Keratinocyte (primary cell): ENCODE measurements at regions not wholly inside any gene's neighbourhood (a gene's known extent, or its start where the extent isn't known, plus 50 kb on each side); places are given as distances from the start of the nearest gene placed in this dataset.

Source experiments
- DNase-seq: peaks from one replicate; pipeline ENCODE4 v3.0.0-alpha.2; 2011; ENCODE audit warnings: low read depth, missing footprints, low spot score
- FAIRE-seq: peaks from 2 replicates; lab custom pipeline; 2011; peaks lifted over from hg19 to GRCh38; lab: Jason Lieb, UNC
- H2AFZ ChIP-seq: 2 replicates; pipeline ENCODE4 v1.6.0; 2012; ENCODE audit warnings: low read length, control low read depth, inconsistent platforms; ENCODE audit not compliant: control insufficient read depth
- H3K27ac ChIP-seq: 2 replicates; pipeline ENCODE4 v1.5.1; 2011; ENCODE audit warnings: low read length; ENCODE audit not compliant: control insufficient read depth, insufficient read depth
- H3K27me3 ChIP-seq: 3 replicates; pipeline ENCODE4 v1.6.0; 2011; ENCODE audit warnings: low read length; ENCODE audit not compliant: control insufficient read depth, insufficient read depth; ENCODE audit errors: extremely low read depth
- H3K36me3 ChIP-seq, 2 experiments: 2 replicates in 1 of 2; 3 replicates in 1 of 2; pipeline ENCODE4 v1.5.1; 2011; ENCODE audit warnings: low read length in 2 of 2, mild to moderate bottlenecking in 1 of 2; ENCODE audit not compliant: control insufficient read depth in 2 of 2, insufficient read depth in 2 of 2; ENCODE audit errors: extremely low read depth in 1 of 2
- H3K4me1 ChIP-seq: 3 replicates; pipeline ENCODE4 v1.5.1; 2011; ENCODE audit warnings: low read length; ENCODE audit not compliant: control insufficient read depth, insufficient read depth; ENCODE audit errors: extremely low read depth
- H3K4me2 ChIP-seq: 3 replicates; pipeline ENCODE4 v1.6.0; 2011; ENCODE audit warnings: low read depth, low read length; ENCODE audit not compliant: control insufficient read depth, insufficient read depth; ENCODE audit errors: extremely low read depth
- H3K4me3 ChIP-seq, 3 experiments: fragments of 200-600 bp in 1 of 3; sonication (generic) in 1 of 3; 2 replicates in 2 of 3; 3 replicates in 1 of 3; pipeline ENCODE4 v1.5.1; 2011 to 2016; ENCODE audit warnings: low read length in 3 of 3, mild to moderate bottlenecking in 3 of 3, control low read depth in 2 of 3, inconsistent platforms in 1 of 3, low read depth in 1 of 3, mixed read lengths in 1 of 3, mixed run types in 1 of 3, moderate library complexity in 1 of 3; ENCODE audit not compliant: control insufficient read depth in 2 of 3, insufficient read depth in 2 of 3; ENCODE audit errors: extremely low read depth in 1 of 3
- H3K79me2 ChIP-seq: 2 replicates; pipeline ENCODE4 v1.6.0; 2012; ENCODE audit warnings: low read length; ENCODE audit not compliant: control insufficient read depth, insufficient read depth
- H3K9ac ChIP-seq: 3 replicates; pipeline ENCODE4 v1.6.0; 2011; ENCODE audit warnings: low read length; ENCODE audit not compliant: control insufficient read depth, insufficient read depth; ENCODE audit errors: extremely low read depth
- H3K9me1 ChIP-seq: 3 replicates; pipeline ENCODE4 v1.6.0; 2011; ENCODE audit warnings: low read length; ENCODE audit not compliant: control insufficient read depth, insufficient read depth; ENCODE audit errors: extremely low read depth
- H3K9me3 ChIP-seq: 2 replicates; pipeline ENCODE4 v1.5.1; 2012; ENCODE audit warnings: low read depth, low read length; ENCODE audit not compliant: control insufficient read depth
- H4K20me1 ChIP-seq: 3 replicates; pipeline ENCODE4 v1.6.0; 2011; ENCODE audit warnings: low read length; ENCODE audit not compliant: control insufficient read depth, insufficient read depth; ENCODE audit errors: extremely low read depth
- CTCF ChIP-seq, 3 experiments: IDR thresholded peaks in 1 of 3; conservative IDR thresholded peaks in 1 of 3; optimal IDR thresholded peaks in 1 of 3; 2 replicates in 2 of 3; 3 replicates in 1 of 3; pipeline versions ENCODE3 to v1.5.1; 2011; ENCODE audit warnings: low read length in 3 of 3, mild to moderate bottlenecking in 3 of 3, moderate library complexity in 2 of 3, control low read depth in 1 of 3, inconsistent platforms in 1 of 3; ENCODE audit not compliant: insufficient read depth in 2 of 3; ENCODE audit errors: extremely low read depth in 1 of 3
- EZH2 ChIP-seq: IDR thresholded peaks from one replicate; pipeline ENCODE4 v1.6.1; 2012; ENCODE audit warnings: inconsistent platforms, mild to moderate bottlenecking, low read length, moderate library complexity
- dilution Hi-C: fragments of 300-500 bp; cut with MboI; formaldehyde crosslinking; loops from one replicate; pipeline ENCODE4 v1.7.0; 2020; ENCODE audit warnings: low sequenced_read_pairs; ENCODE audit not compliant: extremely low pct_ligation_motif_present

GRCh38 chr18:59810735-59811520 is 88.9 kb upstream of the PMAIP1 start:
- H3K9me3 ChIP-seq, result no peaks in the 10 kb centered on the region
- TF ChIP-seq EZH2 (no peak), CTCF (optimal IDR thresholded peaks at IDR 0.05 in 1 of 3, IDR thresholded peaks at IDR 0.05 in 1 of 3, conservative IDR thresholded peaks at IDR 0.05 in 1 of 3; ENCODE audit: extremely low read depth in 1 of 3, insufficient read depth in 2 of 3, low read length in 3 of 3) (no peak)
- no peak for DNase-seq
- H3K9me1 ChIP-seq, result no peaks in the 10 kb centered on the region
- no peaks in the 10 kb centered on the region for H3K4me1 ChIP-seq
- FAIRE-seq, result no peak
- H3K9ac ChIP-seq, result no peak overlapping the region
- H4K20me1 ChIP-seq, result no peaks in the 10 kb centered on the region
- H3K4me2 ChIP-seq, result no peak overlapping the region
- no peak overlapping the region for H3K27ac ChIP-seq
- no peak overlapping the region for H3K4me3 ChIP-seq
- H3K79me2 ChIP-seq, result no peaks in the 10 kb centered on the region
- dilution Hi-C loops, result no loop called here
- no peaks in the 10 kb centered on the region for H3K27me3 ChIP-seq
- no peak overlapping the region for H2AFZ ChIP-seq
- H3K36me3 ChIP-seq, result no peaks in the 10 kb centered on the region

GRCh38 chr18:59810183-59810582 is 89.6 kb upstream of the PMAIP1 start:
- peak; percentile 17 for FAIRE-seq

More at GRCh38 chr18:59810183-59810582, 89.6 kb upstream of the PMAIP1 start:
- no peak for DNase-seq
- Histone ChIP-seq H3K9ac (no peak overlapping the region), H4K20me1 (no peaks in the 10 kb centered on the region), H3K4me3 (no peak overlapping the region), H3K4me1 (no peaks in the 10 kb centered on the region), H3K79me2 (no peaks in the 10 kb centered on the region), H3K9me1 (no peaks in the 10 kb centered on the region), H3K27ac (no peak overlapping the region), H3K9me3 (no peaks in the 10 kb centered on the region), H3K27me3 (no peaks in the 10 kb centered on the region), H2AFZ (no peak overlapping the region), H3K36me3 (no peaks in the 10 kb centered on the region), H3K4me2 (no peak overlapping the region)
- TF ChIP-seq EZH2 (no peak), CTCF (optimal IDR thresholded peaks at IDR 0.05 in 1 of 3, IDR thresholded peaks at IDR 0.05 in 1 of 3, conservative IDR thresholded peaks at IDR 0.05 in 1 of 3; ENCODE audit: extremely low read depth in 1 of 3, insufficient read depth in 2 of 3, low read length in 3 of 3) (no peak)
- dilution Hi-C loops, result no loop called here
